GM12878 (cell line): ENCODE measurements at regions not wholly inside any gene's neighbourhood (a gene's known extent, or its start where the extent isn't known, plus 50 kb on each side); places are given as distances from the start of the nearest gene placed in this dataset.

Experiments
- ATAC-seq: fragments of 200-7000 bp; cut with Tn5 transposase; 3 replicates; pipeline ENCODE4 v1.9.1; 2020; ENCODE audit warnings: mild to moderate bottlenecking, moderate library complexity
- BruUV-seq: library from RNA; stranded (reverse); fragments of 400-500 nt; replicated peaks from 2 replicates; lab custom pipeline; 2021; lab: Mats Ljungman, UMichigan
- CTCF ChIA-PET: fragments of 300-600 bp; sonication (Branson Sonifier 250); formaldehyde crosslinking; extraction: SDS; loops from one replicate; lab custom pipeline; 2021; ENCODE audit warnings: inconsistent platforms; lab: Yijun Ruan, JAX
- POLR2A ChIA-PET: fragments of 350-600 bp; formaldehyde crosslinking; extraction: SDS; loops from one replicate; lab custom pipeline; 2021; ENCODE audit warnings: inconsistent platforms; lab: Charles Lee
- RAD21 ChIA-PET: fragments of 300-600 bp; sonication (Branson Sonifier 250); formaldehyde crosslinking; loops from one replicate; lab custom pipeline; 2023; ENCODE audit warnings: antibody characterized with exemption; ENCODE audit not compliant: unreplicated experiment; lab: Charles Lee
- SMC1A ChIA-PET: fragments of 300-600 bp; sonication (Branson Sonifier 250); formaldehyde crosslinking; loops from one replicate; lab custom pipeline; 2023; ENCODE audit not compliant: unreplicated experiment, uncharacterized antibody; lab: Charles Lee
- DNase-seq: peaks from one replicate; pipeline ENCODE4 v3.0.0-alpha.2; 2011; ENCODE audit warnings: low read depth, low spot score
- FAIRE-seq: peaks from 3 replicates; lab custom pipeline; 2011; peaks lifted over from hg19 to GRCh38; lab: Jason Lieb, UNC
- H2AFZ ChIP-seq: 2 replicates; pipeline ENCODE4 v1.6.0; 2011; ENCODE audit warnings: low read depth, low read length, control low read depth; ENCODE audit not compliant: control insufficient read depth
- H3K27ac ChIP-seq: 2 replicates; pipeline ENCODE4 v1.5.1; 2011; ENCODE audit warnings: control low read depth; ENCODE audit not compliant: control insufficient read depth, insufficient read depth
- H3K27me3 ChIP-seq, 2 experiments: replicated peaks in 1 of 2; 2 replicates each; pipeline versions ENCODE4 v1.6.0 to v1.6.1; 2011; ENCODE audit warnings: low read length in 1 of 2; ENCODE audit not compliant: control insufficient read depth in 2 of 2, insufficient read depth in 2 of 2
- H3K36me3 ChIP-seq, 2 experiments: 2 replicates each; pipeline ENCODE4 v1.5.1; 2011; ENCODE audit warnings: low read length in 1 of 2; ENCODE audit not compliant: control insufficient read depth in 2 of 2, insufficient read depth in 2 of 2
- H3K4me1 ChIP-seq: 2 replicates; pipeline ENCODE4 v1.6.1; 2011; ENCODE audit warnings: mild to moderate bottlenecking, low read length, moderate library complexity, mixed read lengths; ENCODE audit not compliant: control insufficient read depth, insufficient read depth
- H3K4me2 ChIP-seq: 2 replicates; pipeline ENCODE4 v1.6.0; 2011; ENCODE audit warnings: control low read depth; ENCODE audit not compliant: control insufficient read depth, insufficient read depth
- H3K4me3 ChIP-seq: fragments of 200-600 bp; sonication (generic); 2 replicates; pipeline ENCODE4 v1.5.1; 2016
- H3K79me2 ChIP-seq: 2 replicates; pipeline ENCODE4 v1.6.0; 2011; ENCODE audit warnings: low read length; ENCODE audit not compliant: control insufficient read depth, insufficient read depth
- H3K9ac ChIP-seq: 2 replicates; pipeline ENCODE4 v1.8.0; 2011; ENCODE audit warnings: low read length, control low read depth, mixed read lengths; ENCODE audit not compliant: control insufficient read depth, insufficient read depth
- H3K9me3 ChIP-seq: replicated peaks from 3 replicates; pipeline ENCODE4 v1.5.1; 2011; ENCODE audit warnings: mild to moderate bottlenecking, low read length; ENCODE audit not compliant: control insufficient read depth, insufficient read depth
- H4K20me1 ChIP-seq: 2 replicates; pipeline ENCODE4 v1.6.0; 2011; ENCODE audit not compliant: control insufficient read depth, insufficient read depth
- CREM ChIP-seq: IDR thresholded peaks from 2 replicates; pipeline ENCODE4 v1.6.1; 2014; ENCODE audit warnings: antibody characterized with exemption, low read depth
- KDM1A ChIP-seq: fragments of 200-600 bp; sonication (generic); IDR thresholded peaks from 2 replicates; pipeline ENCODE4 v1.6.1; 2016; ENCODE audit warnings: borderline replicate concordance
- LARP7 ChIP-seq: fragments of 450-650 bp; IDR thresholded peaks from 2 replicates; pipeline ENCODE4 v1.6.1; 2017; ENCODE audit warnings: mild to moderate bottlenecking
- RAD51 ChIP-seq: fragments of 450-650 bp; IDR thresholded peaks from 2 replicates; pipeline ENCODE4 v1.6.1; 2016; ENCODE audit warnings: moderate library complexity, mild to moderate bottlenecking, inconsistent platforms
- RB1 ChIP-seq: fragments of 450-650 bp; formaldehyde crosslinking; IDR thresholded peaks from 2 replicates; pipeline ENCODE4 v1.6.1; 2017; ENCODE audit warnings: mild to moderate bottlenecking, borderline replicate concordance
- SRF ChIP-seq, 2 experiments: IDR thresholded peaks; 2 replicates each; pipeline ENCODE4 v1.6.1; 2011; ENCODE audit warnings: low read depth in 2 of 2, low read length in 2 of 2, mild to moderate bottlenecking in 1 of 2, moderate library complexity in 1 of 2
- ZZZ3 ChIP-seq: IDR thresholded peaks from 2 replicates; pipeline ENCODE4 v1.6.1; 2011; ENCODE audit warnings: low read depth; ENCODE audit not compliant: control insufficient read depth, insufficient read length
- WGBS: methylation state at CpG from one replicate; pipeline ENCODE4 v1.1.6; 2016; ENCODE audit warnings: low lambda C conversion rate; ENCODE audit not compliant: insufficient replicate concordance, insufficient coverage; ENCODE audit errors: missing lambda C conversion rate; 5-methylcytosine and 5-hydroxymethylcytosine counted together
- in situ Hi-C: fragments of 300-500 bp; cut with MboI; formaldehyde crosslinking; loops from 9 replicates; pipeline ENCODE4 v1.14.3; 2018; ENCODE audit warnings: mixed read lengths
- intact Hi-C: fragments of 100-400 bp; cut with micrococcal nuclease; formaldehyde crosslinking; loops from one replicate; pipeline ENCODE4 v1.14.2; 2022; ENCODE audit not compliant: unreplicated experiment
- TF ChIP-seq, protein P1 (sequence below): fragments of 450-650 bp; IDR thresholded peaks from 2 replicates; pipeline ENCODE4 v1.6.1; 2017; ENCODE audit warnings: mild to moderate bottlenecking, moderate library complexity
- TF ChIP-seq, protein P2 (sequence below): IDR thresholded peaks from 2 replicates; pipeline ENCODE4 v1.6.1; 2011; ENCODE audit warnings: borderline replicate concordance, low read depth, mild to moderate bottlenecking, moderate library complexity, low read length; ENCODE audit not compliant: insufficient read depth, poor library complexity, severe bottlenecking
- TF ChIP-seq, protein P3 (sequence below): fragments of 450-650 bp; IDR thresholded peaks from 2 replicates; pipeline ENCODE4 v1.6.1; 2016; ENCODE audit warnings: mild to moderate bottlenecking, moderate library complexity, borderline replicate concordance

DNA sequence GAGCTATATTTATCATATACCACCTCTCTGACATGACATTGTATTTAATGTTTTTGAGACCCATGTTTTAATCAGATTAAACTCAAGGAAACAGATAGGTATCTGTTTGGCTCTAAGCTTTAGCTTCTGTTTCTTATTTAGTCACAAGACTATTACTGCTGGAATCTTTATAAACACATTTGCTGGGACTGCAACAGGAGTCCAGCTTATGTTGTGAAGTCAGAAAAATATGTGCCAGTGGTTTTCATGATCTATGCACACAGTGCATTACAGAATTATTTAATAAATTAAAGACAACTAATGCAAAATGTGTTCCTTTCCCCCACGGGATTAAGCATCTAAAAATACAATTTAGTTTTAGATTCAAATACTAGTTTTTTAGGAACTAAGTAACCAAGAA is 338.9 kb downstream of the ZEB2 start:
- SMC1A ChIA-PET = interaction anchor here (0.8 to 2.0 kb wide), 14 partner anchors 8 to 270 kb away, joined by 3 to 9 read pairs (median 4); no protein-coding TSS in a partner anchor
- H3K4me2 ChIP-seq = no peak overlapping the region
- no TSS peak for BruUV-seq

More for the DNA sequence above, 338.9 kb downstream of the ZEB2 start:
- 94% methylated on average over 1 of the region's 1 CpG for WGBS
- H3K9me3 ChIP-seq = peaks cover 5% of the 10 kb centered on the region
- intact Hi-C loops = loop anchor here (5.0 kb wide), 1 partner anchor 141 kb away; no protein-coding TSS in a partner anchor
- no peak for ATAC-seq
- no peak overlapping the region for H2AFZ ChIP-seq
- no peak overlapping the region for H3K9ac ChIP-seq
- ChIA-PET POLR2A (interaction anchor here (0.6 to 1.0 kb wide), 3 partner anchors 12 to 19 kb away, joined by 3 read pairs; no protein-coding TSS in a partner anchor), CTCF (interaction anchor here (0.5 to 1.9 kb wide), 3 partner anchors 13 to 129 kb away, joined by 3 to 9 read pairs (median 3); no protein-coding TSS in a partner anchor), RAD21 (interaction anchor here (0.6 to 1.6 kb wide), 4 partner anchors 18 to 615 kb away, joined by 3 to 5 read pairs (median 4); no protein-coding TSS in a partner anchor)
- TF ChIP-seq, protein P1, sequence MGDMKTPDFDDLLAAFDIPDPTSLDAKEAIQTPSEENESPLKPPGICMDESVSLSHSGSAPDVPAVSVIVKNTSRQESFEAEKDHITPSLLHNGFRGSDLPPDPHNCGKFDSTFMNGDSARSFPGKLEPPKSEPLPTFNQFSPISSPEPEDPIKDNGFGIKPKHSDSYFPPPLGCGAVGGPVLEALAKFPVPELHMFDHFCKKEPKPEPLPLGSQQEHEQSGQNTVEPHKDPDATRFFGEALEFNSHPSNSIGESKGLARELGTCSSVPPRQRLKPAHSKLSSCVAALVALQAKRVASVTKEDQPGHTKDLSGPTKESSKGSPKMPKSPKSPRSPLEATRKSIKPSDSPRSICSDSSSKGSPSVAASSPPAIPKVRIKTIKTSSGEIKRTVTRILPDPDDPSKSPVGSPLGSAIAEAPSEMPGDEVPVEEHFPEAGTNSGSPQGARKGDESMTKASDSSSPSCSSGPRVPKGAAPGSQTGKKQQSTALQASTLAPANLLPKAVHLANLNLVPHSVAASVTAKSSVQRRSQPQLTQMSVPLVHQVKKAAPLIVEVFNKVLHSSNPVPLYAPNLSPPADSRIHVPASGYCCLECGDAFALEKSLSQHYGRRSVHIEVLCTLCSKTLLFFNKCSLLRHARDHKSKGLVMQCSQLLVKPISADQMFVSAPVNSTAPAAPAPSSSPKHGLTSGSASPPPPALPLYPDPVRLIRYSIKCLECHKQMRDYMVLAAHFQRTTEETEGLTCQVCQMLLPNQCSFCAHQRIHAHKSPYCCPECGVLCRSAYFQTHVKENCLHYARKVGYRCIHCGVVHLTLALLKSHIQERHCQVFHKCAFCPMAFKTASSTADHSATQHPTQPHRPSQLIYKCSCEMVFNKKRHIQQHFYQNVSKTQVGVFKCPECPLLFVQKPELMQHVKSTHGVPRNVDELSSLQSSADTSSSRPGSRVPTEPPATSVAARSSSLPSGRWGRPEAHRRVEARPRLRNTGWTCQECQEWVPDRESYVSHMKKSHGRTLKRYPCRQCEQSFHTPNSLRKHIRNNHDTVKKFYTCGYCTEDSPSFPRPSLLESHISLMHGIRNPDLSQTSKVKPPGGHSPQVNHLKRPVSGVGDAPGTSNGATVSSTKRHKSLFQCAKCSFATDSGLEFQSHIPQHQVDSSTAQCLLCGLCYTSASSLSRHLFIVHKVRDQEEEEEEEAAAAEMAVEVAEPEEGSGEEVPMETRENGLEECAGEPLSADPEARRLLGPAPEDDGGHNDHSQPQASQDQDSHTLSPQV = no peak
- TF ChIP-seq LARP7 = no peak
- TF ChIP-seq RAD51 = no peak
- TF ChIP-seq, protein P2, sequence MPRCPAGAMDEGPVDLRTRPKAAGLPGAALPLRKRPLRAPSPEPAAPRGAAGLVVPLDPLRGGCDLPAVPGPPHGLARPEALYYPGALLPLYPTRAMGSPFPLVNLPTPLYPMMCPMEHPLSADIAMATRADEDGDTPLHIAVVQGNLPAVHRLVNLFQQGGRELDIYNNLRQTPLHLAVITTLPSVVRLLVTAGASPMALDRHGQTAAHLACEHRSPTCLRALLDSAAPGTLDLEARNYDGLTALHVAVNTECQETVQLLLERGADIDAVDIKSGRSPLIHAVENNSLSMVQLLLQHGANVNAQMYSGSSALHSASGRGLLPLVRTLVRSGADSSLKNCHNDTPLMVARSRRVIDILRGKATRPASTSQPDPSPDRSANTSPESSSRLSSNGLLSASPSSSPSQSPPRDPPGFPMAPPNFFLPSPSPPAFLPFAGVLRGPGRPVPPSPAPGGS = no peak
- TF ChIP-seq ZZZ3 = no peak
- no peak for TF ChIP-seq SRF (IDR thresholded peaks at IDR 0.05; ENCODE audit: low read depth in 2 of 2, low read length in 2 of 2)
- no peak for TF ChIP-seq KDM1A
- TF ChIP-seq, protein P3, sequence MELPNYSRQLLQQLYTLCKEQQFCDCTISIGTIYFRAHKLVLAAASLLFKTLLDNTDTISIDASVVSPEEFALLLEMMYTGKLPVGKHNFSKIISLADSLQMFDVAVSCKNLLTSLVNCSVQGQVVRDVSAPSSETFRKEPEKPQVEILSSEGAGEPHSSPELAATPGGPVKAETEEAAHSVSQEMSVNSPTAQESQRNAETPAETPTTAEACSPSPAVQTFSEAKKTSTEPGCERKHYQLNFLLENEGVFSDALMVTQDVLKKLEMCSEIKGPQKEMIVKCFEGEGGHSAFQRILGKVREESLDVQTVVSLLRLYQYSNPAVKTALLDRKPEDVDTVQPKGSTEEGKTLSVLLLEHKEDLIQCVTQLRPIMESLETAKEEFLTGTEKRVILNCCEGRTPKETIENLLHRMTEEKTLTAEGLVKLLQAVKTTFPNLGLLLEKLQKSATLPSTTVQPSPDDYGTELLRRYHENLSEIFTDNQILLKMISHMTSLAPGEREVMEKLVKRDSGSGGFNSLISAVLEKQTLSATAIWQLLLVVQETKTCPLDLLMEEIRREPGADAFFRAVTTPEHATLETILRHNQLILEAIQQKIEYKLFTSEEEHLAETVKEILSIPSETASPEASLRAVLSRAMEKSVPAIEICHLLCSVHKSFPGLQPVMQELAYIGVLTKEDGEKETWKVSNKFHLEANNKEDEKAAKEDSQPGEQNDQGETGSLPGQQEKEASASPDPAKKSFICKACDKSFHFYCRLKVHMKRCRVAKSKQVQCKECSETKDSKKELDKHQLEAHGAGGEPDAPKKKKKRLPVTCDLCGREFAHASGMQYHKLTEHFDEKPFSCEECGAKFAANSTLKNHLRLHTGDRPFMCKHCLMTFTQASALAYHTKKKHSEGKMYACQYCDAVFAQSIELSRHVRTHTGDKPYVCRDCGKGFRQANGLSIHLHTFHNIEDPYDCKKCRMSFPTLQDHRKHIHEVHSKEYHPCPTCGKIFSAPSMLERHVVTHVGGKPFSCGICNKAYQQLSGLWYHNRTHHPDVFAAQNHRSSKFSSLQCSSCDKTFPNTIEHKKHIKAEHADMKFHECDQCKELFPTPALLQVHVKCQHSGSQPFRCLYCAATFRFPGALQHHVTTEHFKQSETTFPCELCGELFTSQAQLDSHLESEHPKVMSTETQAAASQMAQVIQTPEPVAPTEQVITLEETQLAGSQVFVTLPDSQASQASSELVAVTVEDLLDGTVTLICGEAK = no peak
- no peak for TF ChIP-seq RB1
- TF ChIP-seq CREM = no peak
- no peak overlapping the region for H3K4me3 ChIP-seq
- no peaks in the 10 kb centered on the region for H3K36me3 ChIP-seq
- no peaks in the 10 kb centered on the region for H3K79me2 ChIP-seq
- no peak for FAIRE-seq
- no peak overlapping the region for H3K27ac ChIP-seq
- DNase-seq = no peak
- in situ Hi-C loops = no loop called here
- H4K20me1 ChIP-seq = no peaks in the 10 kb centered on the region
- H3K27me3 ChIP-seq = no peaks in the 10 kb centered on the region
- peaks cover 4% of the 10 kb centered on the region; the same call in 1 of the 2 replicates for H3K4me1 ChIP-seq
